Thyroid gland (tissue), 4 donors: ENCODE measurements at regions not wholly inside any gene's neighbourhood (a gene's known extent, or its start where the extent isn't known, plus 50 kb on each side); places are given as distances from the start of the nearest gene placed in this dataset.
"Not testable (repeated sequence)": the region's sequence is repeated elsewhere in the genome, so short reads cannot be mapped to it uniquely, and the experiment has no call there.

Experiments
- DNase-seq, 2 donors: peaks; one replicate each; pipeline ENCODE4 v3.0.0-alpha.2; 2019
- H3K27ac ChIP-seq, 3 donors: fragments of 200-600 bp; sonication (generic); 1 replicate in 2 of 3; 2 replicates in 1 of 3; pipeline ENCODE4 v1.5.1; 2016 to 2019; ENCODE audit warnings: mild to moderate bottlenecking in 1 of 3, moderate library complexity in 1 of 3
- H3K27me3 ChIP-seq: fragments of 200-600 bp; sonication (generic); one replicate; pipeline ENCODE4 v1.5.1; 2019
- H3K36me3 ChIP-seq, 2 donors: fragments of 200-600 bp; sonication (generic); one replicate each; pipeline ENCODE4 v1.5.1; 2016 to 2019
- H3K4me1 ChIP-seq, 2 donors: fragments of 200-600 bp; sonication (generic); one replicate each; pipeline ENCODE4 v1.5.1; 2017 to 2019
- H3K4me3 ChIP-seq, 3 donors: fragments of 200-600 bp; sonication (generic); replicated peaks in 1 of 3; 1 replicate in 2 of 3; 2 replicates in 1 of 3; pipeline ENCODE4 v1.5.1; 2016; ENCODE audit warnings: mild to moderate bottlenecking in 1 of 3
- H3K9me3 ChIP-seq: fragments of 200-600 bp; sonication (generic); one replicate; pipeline ENCODE4 v1.5.1; 2017
- CTCF ChIP-seq, 6 experiments: fragments of 200-600 bp in 3 of 6; fragments of 450-650 bp in 3 of 6; sonication (generic) in 3 of 6; IDR thresholded peaks; one replicate each; pipeline ENCODE4 v1.5.1; 2016 to 2019; ENCODE audit warnings: antibody characterized with exemption in 6 of 6, mild to moderate bottlenecking in 2 of 6, inconsistent platforms in 1 of 6, moderate library complexity in 1 of 6
- POLR2A ChIP-seq, 2 donors: fragments of 450-650 bp; IDR thresholded peaks; one replicate each; pipeline ENCODE4 v1.6.1; 2017; ENCODE audit warnings: antibody characterized with exemption in 2 of 2, mild to moderate bottlenecking in 2 of 2, moderate library complexity in 1 of 2
- WGBS, 2 donors: methylation state at CpG; one replicate each; pipeline ENCODE4 v1.1.5; 2017; 5-methylcytosine and 5-hydroxymethylcytosine counted together
- intact Hi-C: fragments of 100-400 bp; cut with DNase I; formaldehyde crosslinking; loops from one replicate; pipeline ENCODE4 v1.15.1; 2023

- Histone ChIP-seq H3K9me3 (no peaks in the 10 kb centered on the region), H3K27ac (no peak overlapping the region), H3K4me1 (no peaks in the 10 kb centered on the region), H3K36me3 (no peaks in the 10 kb centered on the region), H3K27me3 (no peaks in the 10 kb centered on the region), H3K4me3 (no peak overlapping the region)
- intact Hi-C loops = no loop called here
- DNase-seq = no peak
- TF ChIP-seq POLR2A (IDR thresholded peaks at IDR 0.05) = no peak
- no peak for TF ChIP-seq CTCF (IDR thresholded peaks at IDR 0.05)
Observed at GRCh38 chr9:25814023-25814422, 135.8 kb upstream of the TUSC1 start.

GRCh38 chr9:25813478-25813877 is 135.2 kb upstream of the TUSC1 start:
- Histone ChIP-seq H3K27ac (no peak overlapping the region), H3K4me3 (no peak overlapping the region), H3K9me3 (no peaks in the 10 kb centered on the region), H3K36me3 (no peaks in the 10 kb centered on the region), H3K4me1 (no peaks in the 10 kb centered on the region), H3K27me3 (no peaks in the 10 kb centered on the region)
- no peak for DNase-seq
- TF ChIP-seq POLR2A (IDR thresholded peaks at IDR 0.05) (no peak), CTCF (IDR thresholded peaks at IDR 0.05) (no peak)
- intact Hi-C loops = no loop called here
- 39 to 42% methylated on average over 2 of the region's 2 CpGs for WGBS, 2 donors

GRCh38 chr9:25808554-25808953 is 130.3 kb upstream of the TUSC1 start:
- TF ChIP-seq POLR2A (IDR thresholded peaks at IDR 0.05) (no peak), CTCF (IDR thresholded peaks at IDR 0.05) (no peak)
- no peaks in the 10 kb centered on the region for H3K9me3 ChIP-seq
- no peak overlapping the region for H3K4me3 ChIP-seq
- H3K4me1 ChIP-seq = no peaks in the 10 kb centered on the region
- H3K27me3 ChIP-seq = no peaks in the 10 kb centered on the region
- no peak for DNase-seq
- intact Hi-C loops = no loop called here
- no peaks in the 10 kb centered on the region for H3K36me3 ChIP-seq
- H3K27ac ChIP-seq = no peak overlapping the region
- WGBS, 2 donors = 67 to 78% methylated on average over 1 of the region's 1 CpG

GRCh38 chr9:25804856-25805255 is 126.6 kb upstream of the TUSC1 start:
- intact Hi-C loops = no loop called here
- TF ChIP-seq POLR2A (IDR thresholded peaks at IDR 0.05) (no peak), CTCF (IDR thresholded peaks at IDR 0.05) (no peak)
- no peak overlapping the region for H3K27ac ChIP-seq
- no peaks in the 10 kb centered on the region for H3K36me3 ChIP-seq
- DNase-seq = no peak
- H3K27me3 ChIP-seq = no peaks in the 10 kb centered on the region
- no peaks in the 10 kb centered on the region for H3K4me1 ChIP-seq
- H3K4me3 ChIP-seq = no peak overlapping the region
- no peaks in the 10 kb centered on the region for H3K9me3 ChIP-seq

- H3K27me3 ChIP-seq, DNase-seq, H3K27ac ChIP-seq, H3K36me3 ChIP-seq, H3K4me1 ChIP-seq, intact Hi-C loops, H3K4me3 ChIP-seq, H3K9me3 ChIP-seq: not testable (repeated sequence)
- 93 to 94% methylated on average over 3 of the region's 3 CpGs for WGBS, 2 donors
Observed at GRCh38 chr9:25801989-25802388, 123.7 kb upstream of the TUSC1 start.

GRCh38 chr9:25773805-25774204 is 95.6 kb upstream of the TUSC1 start:
- Histone ChIP-seq H3K36me3 (no peaks in the 10 kb centered on the region), H3K27ac (no peak overlapping the region), H3K9me3 (no peaks in the 10 kb centered on the region), H3K4me1 (no peaks in the 10 kb centered on the region), H3K4me3 (no peak overlapping the region), H3K27me3 (no peaks in the 10 kb centered on the region)
- TF ChIP-seq POLR2A (IDR thresholded peaks at IDR 0.05) (no peak), CTCF (IDR thresholded peaks at IDR 0.05) (no peak)
- intact Hi-C loops = no loop called here
- 72 to 73% methylated on average over 4 of the region's 4 CpGs for WGBS, 2 donors
- no peak for DNase-seq
